Cardiac fibroblast (primary cell): ENCODE measurements at regions not wholly inside any gene's neighbourhood (a gene's known extent, or its start where the extent isn't known, plus 50 kb on each side); places are given as distances from the start of the nearest gene placed in this dataset.

ENCODE experiments used
- DNase-seq, 2 donors: peaks; one replicate each; pipeline versions ENCODE4 v3.0.0 to v3.0.0-alpha.2; 2010; ENCODE audit warnings: low read depth in 2 of 2
- H3K4me3 ChIP-seq, 2 donors: replicated peaks in 1 of 2; 1 replicate in 1 of 2; 2 replicates in 1 of 2; pipeline ENCODE4 v1.5.1; 2011; ENCODE audit warnings: low read depth in 2 of 2, low read length in 2 of 2, mild to moderate bottlenecking in 2 of 2, moderate library complexity in 1 of 2
- CTCF ChIP-seq: IDR thresholded peaks from one replicate; pipeline ENCODE4 v1.5.1; 2011; ENCODE audit warnings: low read depth, mild to moderate bottlenecking, low read length, inconsistent platforms

DNA sequence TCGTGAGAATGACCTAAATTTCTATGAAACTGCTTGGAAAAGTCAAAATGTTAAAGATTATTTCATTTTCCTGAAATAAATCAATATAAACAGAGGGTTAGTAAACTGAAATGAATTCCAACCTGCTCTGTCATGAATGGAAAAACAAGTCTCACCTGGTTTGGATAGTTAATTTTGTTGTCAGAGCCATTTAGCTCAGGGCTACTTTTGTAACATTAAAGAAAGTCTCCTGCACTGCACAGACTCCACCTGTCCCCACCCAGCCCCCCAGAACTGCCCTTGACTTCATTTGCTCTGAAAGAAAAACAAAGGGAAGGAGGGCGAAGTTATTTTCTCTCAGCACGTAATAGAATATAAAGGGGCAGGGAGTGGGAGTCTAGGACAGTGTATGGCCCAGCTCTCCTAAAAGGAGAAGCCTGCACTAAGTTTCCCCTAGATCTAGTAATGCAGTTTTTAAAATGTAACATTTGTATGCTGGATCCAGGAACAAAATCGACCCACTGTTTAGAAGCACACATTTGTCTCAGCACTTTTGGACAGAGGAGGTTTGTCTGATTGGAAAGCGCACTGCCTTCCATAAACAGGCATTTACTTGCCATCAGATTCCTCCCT, 54.2 kb upstream of the ACSL3 start:
- no peak for TF ChIP-seq CTCF
- no peak for DNase-seq
- H3K4me3 ChIP-seq, result no peak overlapping the region

GRCh38 chr2:222807431-222807830, 53.4 kb upstream of the ACSL3 start:
- no peak for TF ChIP-seq CTCF
- DNase-seq, result no peak
- H3K4me3 ChIP-seq, result no peak overlapping the region

DNA sequence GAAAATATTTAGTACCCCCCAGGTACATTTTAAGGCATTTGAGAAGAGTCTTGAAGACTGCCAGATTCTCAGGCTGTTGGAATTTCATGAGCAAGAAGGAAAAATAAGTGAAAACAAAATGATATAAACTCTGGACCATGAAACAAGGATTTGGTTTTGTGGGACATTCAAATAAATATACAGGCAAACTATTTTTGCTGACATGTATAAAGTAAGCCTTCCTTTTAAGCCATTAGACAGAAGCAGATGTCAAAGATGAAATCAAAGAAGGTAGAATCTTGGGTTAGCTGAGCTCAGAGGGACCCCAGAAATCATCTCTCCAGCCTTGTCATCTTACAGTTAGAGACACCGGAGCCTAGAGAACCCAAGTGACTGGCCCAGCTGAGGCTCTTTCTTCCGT, 51.3 kb upstream of the ACSL3 start:
- no peak for TF ChIP-seq CTCF

GRCh38 chr2:222810044-222810443, 50.8 kb upstream of the ACSL3 start:
- H3K4me3 ChIP-seq, result no peak overlapping the region
- no peak for TF ChIP-seq CTCF
- DNase-seq, result no peak

More for the DNA sequence above, 51.3 kb upstream of the ACSL3 start:
- H3K4me3 ChIP-seq, result no peak overlapping the region
- no peak for DNase-seq
